ENCODE measurements at regions not wholly inside any gene's neighbourhood (a gene's known extent, or its start where the extent isn't known, plus 50 kb on each side); places are given as distances from the start of the nearest gene placed in this dataset.
"Not testable (repeated sequence)": the region's sequence is repeated elsewhere in the genome, so short reads cannot be mapped to it uniquely, and the experiment has no call there.

- no peak for DNase-seq (ENCODE audit: low read depth)
These were observed 311.4 kb upstream of the NCKAP5 start for GRCh38 chr2:133879703-133880102.

GRCh38 chr2:133882159-133882558 lies 313.9 kb upstream of the NCKAP5 start:
- DNase-seq (ENCODE audit: low read depth): not testable (repeated sequence)

GRCh38 chr2:133884739-133885381 lies 316.6 kb upstream of the NCKAP5 start:
- DNase-seq (ENCODE audit: low read depth): no peak

- no peak for DNase-seq (ENCODE audit: low read depth)
These were observed 317.6 kb upstream of the NCKAP5 start for GRCh38 chr2:133885847-133886246.

- DNase-seq (ENCODE audit: low read depth): peak; percentile 18
These were observed 318.7 kb upstream of the NCKAP5 start for GRCh38 chr2:133886735-133887675.

- no peak for DNase-seq (ENCODE audit: low read depth)
These were observed 319.4 kb upstream of the NCKAP5 start for GRCh38 chr2:133887676-133888040.

GRCh38 chr2:133888107-133888506 lies 319.8 kb upstream of the NCKAP5 start:
- DNase-seq (ENCODE audit: low read depth): no peak

- DNase-seq (ENCODE audit: low read depth): no peak
These were observed 320.5 kb upstream of the NCKAP5 start for GRCh38 chr2:133888621-133889219.

GRCh38 chr2:133892352-133892913 lies 324.2 kb upstream of the NCKAP5 start:
- no peak for DNase-seq (ENCODE audit: low read depth)

- DNase-seq (ENCODE audit: low read depth): no peak
These were observed 326.2 kb upstream of the NCKAP5 start for GRCh38 chr2:133894429-133894828.

- not testable (repeated sequence) for DNase-seq (ENCODE audit: low read depth)
These were observed 329.6 kb upstream of the NCKAP5 start for GRCh38 chr2:133897838-133898237.

GRCh38 chr2:133900909-133901308 lies 332.6 kb upstream of the NCKAP5 start:
- no peak for DNase-seq (ENCODE audit: low read depth)

- no peak for DNase-seq (ENCODE audit: low read depth)
These were observed 338.1 kb upstream of the NCKAP5 start for GRCh38 chr2:133906396-133906795.

- DNase-seq (ENCODE audit: low read depth): no peak
These were observed 338.7 kb upstream of the NCKAP5 start for GRCh38 chr2:133906926-133907325.

- no peak for DNase-seq (ENCODE audit: low read depth)
These were observed 339.9 kb upstream of the NCKAP5 start for GRCh38 chr2:133908171-133908570.

- no peak for DNase-seq (ENCODE audit: low read depth)
These were observed 335.7 kb upstream of the MGAT5 start for GRCh38 chr2:133918141-133918540.

- no peak for DNase-seq (ENCODE audit: low read depth)
These were observed 334.6 kb upstream of the MGAT5 start for GRCh38 chr2:133919285-133919684.

- DNase-seq (ENCODE audit: low read depth): no peak
These were observed 326.0 kb upstream of the MGAT5 start for GRCh38 chr2:133927894-133928293.

- DNase-seq (ENCODE audit: low read depth): no peak
These were observed 317.8 kb upstream of the MGAT5 start for GRCh38 chr2:133936096-133936495.

- DNase-seq (ENCODE audit: low read depth): no peak
These were observed 317.3 kb upstream of the MGAT5 start for GRCh38 chr2:133936601-133937000.

GRCh38 chr2:133937669-133938068 lies 316.2 kb upstream of the MGAT5 start:
- DNase-seq (ENCODE audit: low read depth): no peak

- DNase-seq (ENCODE audit: low read depth): no peak
These were observed 313.7 kb upstream of the MGAT5 start for GRCh38 chr2:133940134-133940533.

- DNase-seq (ENCODE audit: low read depth): no peak
These were observed 312.2 kb upstream of the MGAT5 start for GRCh38 chr2:133941666-133942065.
